Peyer's patch (tissue), 4 donors: ENCODE measurements at regions not wholly inside any gene's neighbourhood (a gene's known extent, or its start where the extent isn't known, plus 50 kb on each side); places are given as distances from the start of the nearest gene placed in this dataset.
"Not testable (repeated sequence)": the region's sequence is repeated elsewhere in the genome, so short reads cannot be mapped to it uniquely, and the experiment has no call there.

Experiments used
- DNase-seq, 3 donors: peaks; one replicate each; pipeline ENCODE4 v3.0.0-alpha.2; 2017 to 2019
- H3K27ac ChIP-seq, 4 donors: fragments of 200-600 bp; sonication (generic); one replicate each; pipeline ENCODE4 v1.5.1; 2016 to 2019
- H3K27me3 ChIP-seq, 2 donors: fragments of 200-600 bp; sonication (generic); one replicate each; pipeline ENCODE4 v1.5.1; 2019
- H3K36me3 ChIP-seq, 3 donors: fragments of 200-600 bp; sonication (generic); one replicate each; pipeline ENCODE4 v1.5.1; 2016 to 2019
- H3K4me1 ChIP-seq, 4 donors: fragments of 200-600 bp; sonication (generic); one replicate each; pipeline ENCODE4 v1.5.1; 2016 to 2019
- H3K4me3 ChIP-seq, 4 donors: fragments of 200-600 bp; sonication (generic); 1 replicate in 3 of 4; 2 replicates in 1 of 4; pipeline ENCODE4 v1.5.1; 2016 to 2019; ENCODE audit warnings: mild to moderate bottlenecking in 1 of 4
- H3K9me3 ChIP-seq, 4 donors: fragments of 200-600 bp; sonication (generic); one replicate each; pipeline ENCODE4 v1.5.1; 2016 to 2019; ENCODE audit warnings: mild to moderate bottlenecking in 1 of 4
- POLR2A ChIP-seq, 2 donors: fragments of 450-650 bp; IDR thresholded peaks; one replicate each; pipeline ENCODE4 v1.5.1; 2017; ENCODE audit warnings: antibody characterized with exemption in 2 of 2, mild to moderate bottlenecking in 2 of 2, moderate library complexity in 2 of 2
- TF ChIP-seq, protein P1 (sequence below), 6 experiments: fragments of 450-650 bp in 4 of 6; fragments of 200-600 bp in 2 of 6; sonication (generic) in 1 of 6; IDR thresholded peaks; one replicate each; pipeline ENCODE4 v1.5.1; 2017 to 2019; ENCODE audit warnings: antibody characterized with exemption in 6 of 6, mild to moderate bottlenecking in 3 of 6, moderate library complexity in 1 of 6

DNA sequence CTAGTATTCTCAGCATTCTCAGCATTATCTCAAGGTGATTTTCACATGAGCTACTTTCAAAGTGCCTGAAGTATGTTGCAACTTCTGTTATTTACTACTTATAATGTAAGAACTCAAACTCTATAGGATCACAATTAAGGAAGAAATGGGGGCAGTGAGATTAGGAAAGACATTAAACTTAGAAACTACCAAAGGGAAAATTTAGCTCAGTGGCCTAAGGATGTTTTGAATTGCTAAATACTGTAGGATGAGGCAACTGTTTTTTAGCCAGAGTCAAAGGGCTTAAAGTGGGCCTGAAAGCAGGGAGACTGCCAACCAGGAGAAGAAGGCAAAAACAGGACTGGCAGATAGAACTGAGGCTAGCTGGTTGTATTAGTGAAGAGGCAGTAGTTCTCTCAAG lies 55.5 kb upstream of the MBNL1 start:
- no peaks in the 10 kb centered on the region for H3K9me3 ChIP-seq
- no peak overlapping the region for H3K4me3 ChIP-seq
- TF ChIP-seq POLR2A (IDR thresholded peaks at IDR 0.05), result no peak
- TF ChIP-seq, protein P1, sequence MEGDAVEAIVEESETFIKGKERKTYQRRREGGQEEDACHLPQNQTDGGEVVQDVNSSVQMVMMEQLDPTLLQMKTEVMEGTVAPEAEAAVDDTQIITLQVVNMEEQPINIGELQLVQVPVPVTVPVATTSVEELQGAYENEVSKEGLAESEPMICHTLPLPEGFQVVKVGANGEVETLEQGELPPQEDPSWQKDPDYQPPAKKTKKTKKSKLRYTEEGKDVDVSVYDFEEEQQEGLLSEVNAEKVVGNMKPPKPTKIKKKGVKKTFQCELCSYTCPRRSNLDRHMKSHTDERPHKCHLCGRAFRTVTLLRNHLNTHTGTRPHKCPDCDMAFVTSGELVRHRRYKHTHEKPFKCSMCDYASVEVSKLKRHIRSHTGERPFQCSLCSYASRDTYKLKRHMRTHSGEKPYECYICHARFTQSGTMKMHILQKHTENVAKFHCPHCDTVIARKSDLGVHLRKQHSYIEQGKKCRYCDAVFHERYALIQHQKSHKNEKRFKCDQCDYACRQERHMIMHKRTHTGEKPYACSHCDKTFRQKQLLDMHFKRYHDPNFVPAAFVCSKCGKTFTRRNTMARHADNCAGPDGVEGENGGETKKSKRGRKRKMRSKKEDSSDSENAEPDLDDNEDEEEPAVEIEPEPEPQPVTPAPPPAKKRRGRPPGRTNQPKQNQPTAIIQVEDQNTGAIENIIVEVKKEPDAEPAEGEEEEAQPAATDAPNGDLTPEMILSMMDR (IDR thresholded peaks at IDR 0.05), result no peak
- peaks cover 0 to 6% (median 0%) of the 10 kb centered on the region in 4 donors for H3K4me1 ChIP-seq
- no peak for DNase-seq
- H3K27me3 ChIP-seq, result no peaks in the 10 kb centered on the region
- no peak overlapping the region for H3K27ac ChIP-seq
- no peaks in the 10 kb centered on the region for H3K36me3 ChIP-seq

DNA sequence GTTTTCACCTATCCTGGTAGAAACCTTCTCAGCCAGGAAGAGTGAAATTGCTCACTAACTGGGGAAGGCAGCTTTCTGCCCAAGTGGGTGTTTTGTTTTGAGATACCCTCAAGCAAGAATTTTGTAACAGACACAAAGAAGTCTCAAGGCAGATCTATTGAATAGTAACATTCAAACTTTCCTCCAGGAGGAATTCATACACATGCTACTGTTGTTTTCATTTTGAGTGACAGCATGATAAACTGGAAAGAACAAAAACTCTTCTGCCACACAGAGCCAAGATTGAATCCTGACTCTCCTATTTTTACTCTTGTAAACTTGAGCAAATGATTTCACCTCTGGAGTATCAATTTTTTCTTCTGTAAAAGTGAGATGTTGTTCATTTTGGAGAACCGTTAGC lies 54.8 kb upstream of the MBNL1 start:
- TF ChIP-seq, protein P1 (IDR thresholded peaks at IDR 0.05), result no peak
- TF ChIP-seq POLR2A (IDR thresholded peaks at IDR 0.05), result no peak
- no peak for DNase-seq
- Histone ChIP-seq H3K4me3 (no peak overlapping the region), H3K27ac (no peak overlapping the region), H3K4me1 (no peaks in the 10 kb centered on the region), H3K9me3 (no peaks in the 10 kb centered on the region), H3K27me3 (no peaks in the 10 kb centered on the region), H3K36me3 (no peaks in the 10 kb centered on the region)

DNA sequence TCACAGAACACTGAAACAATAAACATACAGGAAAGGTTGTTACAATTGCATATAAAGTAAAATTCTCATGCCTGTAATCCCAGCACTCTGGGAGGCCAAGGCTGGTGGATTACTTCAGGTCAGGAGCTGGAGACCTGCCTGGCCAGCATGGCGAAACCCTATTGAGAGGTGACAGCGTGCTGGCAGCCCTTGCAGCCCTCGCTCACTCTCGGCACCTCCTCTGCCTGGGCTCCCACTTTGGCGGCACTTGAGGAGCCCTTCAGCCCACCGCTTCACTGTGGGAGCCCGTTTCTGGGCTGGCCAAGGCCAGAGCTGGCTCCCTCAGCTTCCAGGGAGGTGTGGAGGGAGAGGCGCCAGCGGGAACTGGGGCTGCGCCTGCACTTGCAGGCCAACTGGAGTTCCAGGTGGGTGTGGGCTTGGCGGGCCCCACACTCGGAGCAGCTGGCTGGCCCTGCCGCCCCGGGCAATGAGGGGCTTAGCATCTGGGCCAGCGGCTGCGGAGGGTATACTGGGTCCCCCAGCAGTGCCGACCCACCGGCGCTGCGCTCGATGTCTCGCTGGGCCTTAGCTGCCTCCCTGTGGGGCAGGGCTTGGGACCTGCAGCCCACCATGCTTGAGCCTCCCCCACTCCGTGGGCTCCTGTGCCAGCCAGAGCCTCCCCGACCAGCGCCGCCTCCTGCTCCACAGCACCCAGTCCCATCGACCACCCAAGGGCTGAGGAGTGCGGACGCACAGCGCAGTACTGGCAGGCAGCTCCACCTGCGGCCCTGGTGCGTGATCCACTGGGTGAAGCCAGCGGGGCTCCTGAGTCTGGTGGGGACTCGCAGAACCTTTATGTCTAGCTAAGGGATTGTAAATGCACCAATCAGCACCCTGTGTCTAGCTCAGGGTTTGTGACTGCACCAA lies 51.5 kb upstream of the MBNL1 start:
- not testable (repeated sequence) for H3K9me3 ChIP-seq, H3K27me3 ChIP-seq, H3K36me3 ChIP-seq, H3K4me1 ChIP-seq, DNase-seq, H3K27ac ChIP-seq, H3K4me3 ChIP-seq

DNA sequence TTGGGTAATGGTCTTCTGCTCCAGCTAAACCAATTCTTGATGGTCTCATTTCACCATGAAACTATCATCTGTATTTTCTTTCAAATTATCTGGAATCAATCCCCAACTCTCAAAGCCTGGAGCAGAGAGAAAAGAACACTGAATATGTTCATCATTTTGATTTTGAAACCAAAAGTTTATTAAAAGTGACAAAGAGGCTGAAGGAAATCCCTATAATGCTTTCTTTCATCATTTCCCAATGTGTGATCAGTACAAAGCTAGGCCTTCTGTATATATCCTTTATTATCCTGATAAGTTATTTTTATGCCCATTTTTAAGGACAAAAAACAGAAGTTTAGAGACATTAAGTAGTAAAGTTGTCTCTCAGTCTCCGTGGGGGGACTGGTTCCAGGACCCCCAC lies 50.1 kb upstream of the MBNL1 start:
- Histone ChIP-seq H3K27ac (no peak overlapping the region), H3K4me1 (peaks cover 0 to 2% (median 0%) of the 10 kb centered on the region in 4 donors), H3K27me3 (no peaks in the 10 kb centered on the region), H3K4me3 (no peak overlapping the region), H3K36me3 (no peaks in the 10 kb centered on the region), H3K9me3 (no peaks in the 10 kb centered on the region)
- DNase-seq, result no peak
- TF ChIP-seq POLR2A (IDR thresholded peaks at IDR 0.05), result no peak
- TF ChIP-seq, protein P1 (IDR thresholded peaks at IDR 0.05), result no peak
